GM23338 (cell line): ENCODE measurements at regions not wholly inside any gene's neighbourhood (a gene's known extent, or its start where the extent isn't known, plus 50 kb on each side); places are given as distances from the start of the nearest gene placed in this dataset.

Source experiments
- ATAC-seq: fragments of 200-7000 bp; cut with Tn5 transposase; 3 replicates; pipeline ENCODE4 v1.9.1; 2020
- DNase-seq: peaks from one replicate; pipeline ENCODE4 v3.0.0-alpha.2; 2015; ENCODE audit warnings: low spot score
- H2AFZ ChIP-seq: fragments of 200-600 bp; sonication (generic); 2 replicates; pipeline ENCODE4 v1.8.0; 2016; ENCODE audit warnings: antibody characterized with exemption, mild to moderate bottlenecking, moderate library complexity
- H3F3A ChIP-seq: fragments of 200-600 bp; sonication (generic); replicated peaks from 2 replicates; pipeline ENCODE4 v1.8.0; 2017; ENCODE audit warnings: antibody characterized with exemption, mixed run types, low read depth
- H3K27ac ChIP-seq: fragments of 200-600 bp; sonication (generic); 2 replicates; pipeline ENCODE4 v1.6.1; 2016; ENCODE audit warnings: low read depth
- H3K27me3 ChIP-seq: fragments of 200-600 bp; sonication (generic); 2 replicates; pipeline ENCODE4 v1.8.0; 2016; ENCODE audit warnings: mild to moderate bottlenecking, mixed run types, moderate library complexity; ENCODE audit not compliant: insufficient read depth
- H3K36me3 ChIP-seq: fragments of 200-600 bp; sonication (generic); 2 replicates; pipeline ENCODE4 v1.8.0; 2016; ENCODE audit warnings: mild to moderate bottlenecking; ENCODE audit not compliant: insufficient read depth
- H3K4me1 ChIP-seq: fragments of 200-600 bp; sonication (generic); 2 replicates; pipeline ENCODE4 v1.8.0; 2016; ENCODE audit warnings: mild to moderate bottlenecking, moderate library complexity; ENCODE audit not compliant: insufficient read depth
- H3K4me2 ChIP-seq: fragments of 200-600 bp; sonication (generic); 2 replicates; pipeline ENCODE4 v1.7.1; 2017; ENCODE audit warnings: mixed run types
- H3K4me3 ChIP-seq: fragments of 200-600 bp; sonication (generic); 2 replicates; pipeline ENCODE4 v1.6.1; 2016; ENCODE audit warnings: mixed run types
- H3K79me2 ChIP-seq: fragments of 200-600 bp; sonication (generic); replicated peaks from 2 replicates; pipeline ENCODE4 v1.8.0; 2017; ENCODE audit warnings: mild to moderate bottlenecking; ENCODE audit not compliant: insufficient read depth
- H3K9me2 ChIP-seq: fragments of 200-600 bp; sonication (generic); 2 replicates; pipeline ENCODE4 v1.8.0; 2017; ENCODE audit not compliant: insufficient read depth
- H4K20me1 ChIP-seq: fragments of 200-600 bp; sonication (generic); replicated peaks from 2 replicates; pipeline ENCODE4 v1.8.0; 2017; ENCODE audit warnings: mild to moderate bottlenecking; ENCODE audit not compliant: insufficient read depth
- H3K27ac Mint-ChIP-seq: 2 replicates; pipeline ENCODE4 v1.8.0; 2020; ENCODE audit warnings: inconsistent platforms, mild to moderate bottlenecking, moderate library complexity, mixed read lengths
- H3K27me3 Mint-ChIP-seq: 3 replicates; pipeline ENCODE4 v1.8.0; 2022; ENCODE audit warnings: low read depth, mild to moderate bottlenecking, moderate library complexity, mixed read lengths, inconsistent platforms; ENCODE audit not compliant: insufficient read depth, poor library complexity
- H3K36me3 Mint-ChIP-seq: 3 replicates; pipeline ENCODE4 v1.8.0; 2021; ENCODE audit warnings: low read depth, mild to moderate bottlenecking, inconsistent platforms, moderate library complexity, mixed read lengths
- H3K4me1 Mint-ChIP-seq: 3 replicates; pipeline ENCODE4 v1.8.0; 2020; ENCODE audit warnings: mild to moderate bottlenecking, inconsistent platforms, mixed read lengths
- H3K4me3 Mint-ChIP-seq: 3 replicates; pipeline ENCODE4 v1.8.0; 2021; ENCODE audit warnings: moderate library complexity, mild to moderate bottlenecking, inconsistent platforms, mixed read lengths
- H3K9me3 Mint-ChIP-seq: 3 replicates; pipeline ENCODE4 v1.8.0; 2020; ENCODE audit warnings: moderate library complexity, mild to moderate bottlenecking, inconsistent platforms, mixed read lengths
- CREB1 ChIP-seq: fragments of 250-450 bp; sonication (Bioruptor Pico); IDR thresholded peaks from 2 replicates; pipeline ENCODE4 v1.5.0; 2020; ENCODE audit warnings: low read depth, mild to moderate bottlenecking, moderate library complexity
- JUNB ChIP-seq: IDR thresholded peaks from one replicate; pipeline ENCODE4 v1.6.1; 2016; ENCODE audit warnings: antibody characterized with exemption; ENCODE audit not compliant: unreplicated experiment
- TF ChIP-seq, protein P1 (sequence below), 2 experiments: fragments of 200-600 bp in 1 of 2; sonication (generic) in 1 of 2; conservative IDR thresholded peaks; 2 replicates each; pipeline versions ENCODE4 v1.5.1 to v1.6.1; 2016 to 2017; ENCODE audit warnings: antibody characterized with exemption in 2 of 2, low read depth in 2 of 2, mild to moderate bottlenecking in 2 of 2, moderate library complexity in 1 of 2
- TF ChIP-seq, protein P2 (sequence below): fragments of 250-450 bp; sonication (Bioruptor Pico); IDR thresholded peaks from 2 replicates; pipeline ENCODE4 v1.5.0; 2020; ENCODE audit warnings: mild to moderate bottlenecking, moderate library complexity
- TF ChIP-seq, protein P3 (sequence below): IDR thresholded peaks from 2 replicates; pipeline ENCODE4 v1.6.1; 2016; ENCODE audit warnings: antibody characterized with exemption

DNA sequence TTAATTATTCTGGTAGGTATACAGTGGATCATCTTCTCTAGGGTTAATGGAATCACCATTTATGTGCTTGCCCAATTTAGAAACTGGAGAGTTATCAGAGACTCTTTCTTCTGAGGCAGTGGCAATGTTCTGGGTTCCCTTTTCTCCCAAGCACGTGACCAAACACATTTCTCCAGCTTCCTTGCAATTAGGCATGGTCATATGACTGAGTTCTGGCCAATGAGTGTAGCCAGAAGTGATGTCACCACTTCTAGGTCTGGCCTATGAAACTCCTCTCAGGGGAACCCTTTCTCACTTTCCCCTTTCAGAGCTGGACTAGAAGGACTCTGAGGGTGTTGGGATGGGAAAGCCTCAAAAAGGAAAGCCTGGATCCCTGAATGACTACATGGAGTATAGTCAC, 172.0 kb downstream of the NSG2 start:
- Mint-ChIP-seq H3K27me3 (peaks cover 4% of the 10 kb centered on the region), H3K9me3 (no peaks in the 10 kb centered on the region), H3K4me1 (no peaks in the 10 kb centered on the region), H3K36me3 (no peaks in the 10 kb centered on the region), H3K27ac (no peak overlapping the region), H3K4me3 (no peak overlapping the region)
- DNase-seq (no peak), ATAC-seq (no peak)
- TF ChIP-seq, protein P1, sequence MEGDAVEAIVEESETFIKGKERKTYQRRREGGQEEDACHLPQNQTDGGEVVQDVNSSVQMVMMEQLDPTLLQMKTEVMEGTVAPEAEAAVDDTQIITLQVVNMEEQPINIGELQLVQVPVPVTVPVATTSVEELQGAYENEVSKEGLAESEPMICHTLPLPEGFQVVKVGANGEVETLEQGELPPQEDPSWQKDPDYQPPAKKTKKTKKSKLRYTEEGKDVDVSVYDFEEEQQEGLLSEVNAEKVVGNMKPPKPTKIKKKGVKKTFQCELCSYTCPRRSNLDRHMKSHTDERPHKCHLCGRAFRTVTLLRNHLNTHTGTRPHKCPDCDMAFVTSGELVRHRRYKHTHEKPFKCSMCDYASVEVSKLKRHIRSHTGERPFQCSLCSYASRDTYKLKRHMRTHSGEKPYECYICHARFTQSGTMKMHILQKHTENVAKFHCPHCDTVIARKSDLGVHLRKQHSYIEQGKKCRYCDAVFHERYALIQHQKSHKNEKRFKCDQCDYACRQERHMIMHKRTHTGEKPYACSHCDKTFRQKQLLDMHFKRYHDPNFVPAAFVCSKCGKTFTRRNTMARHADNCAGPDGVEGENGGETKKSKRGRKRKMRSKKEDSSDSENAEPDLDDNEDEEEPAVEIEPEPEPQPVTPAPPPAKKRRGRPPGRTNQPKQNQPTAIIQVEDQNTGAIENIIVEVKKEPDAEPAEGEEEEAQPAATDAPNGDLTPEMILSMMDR (conservative IDR thresholded peaks at IDR 0.05; ENCODE audit: low read depth in 2 of 2), result no peak
- TF ChIP-seq, protein P2, sequence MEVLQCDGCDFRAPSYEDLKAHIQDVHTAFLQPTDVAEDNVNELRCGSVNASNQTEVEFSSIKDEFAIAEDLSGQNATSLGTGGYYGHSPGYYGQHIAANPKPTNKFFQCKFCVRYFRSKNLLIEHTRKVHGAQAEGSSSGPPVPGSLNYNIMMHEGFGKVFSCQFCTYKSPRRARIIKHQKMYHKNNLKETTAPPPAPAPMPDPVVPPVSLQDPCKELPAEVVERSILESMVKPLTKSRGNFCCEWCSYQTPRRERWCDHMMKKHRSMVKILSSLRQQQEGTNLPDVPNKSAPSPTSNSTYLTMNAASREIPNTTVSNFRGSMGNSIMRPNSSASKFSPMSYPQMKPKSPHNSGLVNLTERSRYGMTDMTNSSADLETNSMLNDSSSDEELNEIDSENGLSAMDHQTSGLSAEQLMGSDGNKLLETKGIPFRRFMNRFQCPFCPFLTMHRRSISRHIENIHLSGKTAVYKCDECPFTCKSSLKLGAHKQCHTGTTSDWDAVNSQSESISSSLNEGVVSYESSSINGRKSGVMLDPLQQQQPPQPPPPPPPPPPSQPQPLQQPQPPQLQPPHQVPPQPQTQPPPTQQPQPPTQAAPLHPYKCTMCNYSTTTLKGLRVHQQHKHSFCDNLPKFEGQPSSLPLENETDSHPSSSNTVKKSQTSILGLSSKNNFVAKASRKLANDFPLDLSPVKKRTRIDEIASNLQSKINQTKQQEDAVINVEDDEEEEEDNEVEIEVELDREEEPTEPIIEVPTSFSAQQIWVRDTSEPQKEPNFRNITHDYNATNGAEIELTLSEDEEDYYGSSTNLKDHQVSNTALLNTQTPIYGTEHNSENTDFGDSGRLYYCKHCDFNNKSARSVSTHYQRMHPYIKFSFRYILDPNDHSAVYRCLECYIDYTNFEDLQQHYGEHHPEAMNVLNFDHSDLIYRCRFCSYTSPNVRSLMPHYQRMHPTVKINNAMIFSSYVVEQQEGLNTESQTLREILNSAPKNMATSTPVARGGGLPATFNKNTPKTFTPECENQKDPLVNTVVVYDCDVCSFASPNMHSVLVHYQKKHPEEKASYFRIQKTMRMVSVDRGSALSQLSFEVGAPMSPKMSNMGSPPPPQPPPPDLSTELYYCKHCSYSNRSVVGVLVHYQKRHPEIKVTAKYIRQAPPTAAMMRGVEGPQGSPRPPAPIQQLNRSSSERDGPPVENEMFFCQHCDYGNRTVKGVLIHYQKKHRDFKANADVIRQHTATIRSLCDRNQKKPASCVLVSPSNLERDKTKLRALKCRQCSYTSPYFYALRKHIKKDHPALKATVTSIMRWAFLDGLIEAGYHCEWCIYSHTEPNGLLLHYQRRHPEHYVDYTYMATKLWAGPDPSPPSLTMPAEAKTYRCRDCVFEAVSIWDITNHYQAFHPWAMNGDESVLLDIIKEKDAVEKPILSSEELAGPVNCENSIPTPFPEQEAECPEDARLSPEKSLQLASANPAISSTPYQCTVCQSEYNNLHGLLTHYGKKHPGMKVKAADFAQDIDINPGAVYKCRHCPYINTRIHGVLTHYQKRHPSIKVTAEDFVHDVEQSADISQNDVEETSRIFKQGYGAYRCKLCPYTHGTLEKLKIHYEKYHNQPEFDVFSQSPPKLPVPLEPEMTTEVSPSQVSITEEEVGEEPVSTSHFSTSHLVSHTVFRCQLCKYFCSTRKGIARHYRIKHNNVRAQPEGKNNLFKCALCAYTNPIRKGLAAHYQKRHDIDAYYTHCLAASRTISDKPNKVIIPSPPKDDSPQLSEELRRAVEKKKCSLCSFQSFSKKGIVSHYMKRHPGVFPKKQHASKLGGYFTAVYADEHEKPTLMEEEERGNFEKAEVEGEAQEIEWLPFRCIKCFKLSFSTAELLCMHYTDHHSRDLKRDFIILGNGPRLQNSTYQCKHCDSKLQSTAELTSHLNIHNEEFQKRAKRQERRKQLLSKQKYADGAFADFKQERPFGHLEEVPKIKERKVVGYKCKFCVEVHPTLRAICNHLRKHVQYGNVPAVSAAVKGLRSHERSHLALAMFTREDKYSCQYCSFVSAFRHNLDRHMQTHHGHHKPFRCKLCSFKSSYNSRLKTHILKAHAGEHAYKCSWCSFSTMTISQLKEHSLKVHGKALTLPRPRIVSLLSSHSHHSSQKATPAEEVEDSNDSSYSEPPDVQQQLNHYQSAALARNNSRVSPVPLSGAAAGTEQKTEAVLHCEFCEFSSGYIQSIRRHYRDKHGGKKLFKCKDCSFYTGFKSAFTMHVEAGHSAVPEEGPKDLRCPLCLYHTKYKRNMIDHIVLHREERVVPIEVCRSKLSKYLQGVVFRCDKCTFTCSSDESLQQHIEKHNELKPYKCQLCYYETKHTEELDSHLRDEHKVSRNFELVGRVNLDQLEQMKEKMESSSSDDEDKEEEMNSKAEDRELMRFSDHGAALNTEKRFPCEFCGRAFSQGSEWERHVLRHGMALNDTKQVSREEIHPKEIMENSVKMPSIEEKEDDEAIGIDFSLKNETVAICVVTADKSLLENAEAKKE (CRISPR knock-in tag), result no peak
- TF ChIP-seq, protein P3, sequence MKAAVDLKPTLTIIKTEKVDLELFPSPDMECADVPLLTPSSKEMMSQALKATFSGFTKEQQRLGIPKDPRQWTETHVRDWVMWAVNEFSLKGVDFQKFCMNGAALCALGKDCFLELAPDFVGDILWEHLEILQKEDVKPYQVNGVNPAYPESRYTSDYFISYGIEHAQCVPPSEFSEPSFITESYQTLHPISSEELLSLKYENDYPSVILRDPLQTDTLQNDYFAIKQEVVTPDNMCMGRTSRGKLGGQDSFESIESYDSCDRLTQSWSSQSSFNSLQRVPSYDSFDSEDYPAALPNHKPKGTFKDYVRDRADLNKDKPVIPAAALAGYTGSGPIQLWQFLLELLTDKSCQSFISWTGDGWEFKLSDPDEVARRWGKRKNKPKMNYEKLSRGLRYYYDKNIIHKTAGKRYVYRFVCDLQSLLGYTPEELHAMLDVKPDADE, result no peak
- TF ChIP-seq JUNB, result no peak
- TF ChIP-seq CREB1 (CRISPR knock-in tag), result no peak
- Histone ChIP-seq H3K27ac (no peak overlapping the region), H3K4me1 (no peaks in the 10 kb centered on the region), H4K20me1 (no peaks in the 10 kb centered on the region), H3K27me3 (no peaks in the 10 kb centered on the region), H3K36me3 (no peaks in the 10 kb centered on the region), H3K79me2 (no peaks in the 10 kb centered on the region), H3K9me2 (no peaks in the 10 kb centered on the region), H3K4me3 (no peak overlapping the region), H2AFZ (no peak overlapping the region), H3F3A (no peaks in the 10 kb centered on the region), H3K4me2 (no peak overlapping the region)
